NB4 (cell line): ENCODE measurements at regions not wholly inside any gene's neighbourhood (a gene's known extent, or its start where the extent isn't known, plus 50 kb on each side); places are given as distances from the start of the nearest gene placed in this dataset.

Experiments
- MYC ChIP-seq: IDR thresholded peaks from 2 replicates; pipeline ENCODE4 v1.6.1; 2011; ENCODE audit warnings: low read depth, low read length
- POLR2A ChIP-seq: IDR thresholded peaks from 2 replicates; pipeline ENCODE4 v1.6.1; 2011; ENCODE audit warnings: mild to moderate bottlenecking; ENCODE audit not compliant: insufficient read length; ENCODE audit errors: extremely low read depth
- TF ChIP-seq, protein P1 (sequence below): IDR thresholded peaks from one replicate; pipeline ENCODE4 v1.5.1; 2012; ENCODE audit warnings: low read depth, low read length

DNA sequence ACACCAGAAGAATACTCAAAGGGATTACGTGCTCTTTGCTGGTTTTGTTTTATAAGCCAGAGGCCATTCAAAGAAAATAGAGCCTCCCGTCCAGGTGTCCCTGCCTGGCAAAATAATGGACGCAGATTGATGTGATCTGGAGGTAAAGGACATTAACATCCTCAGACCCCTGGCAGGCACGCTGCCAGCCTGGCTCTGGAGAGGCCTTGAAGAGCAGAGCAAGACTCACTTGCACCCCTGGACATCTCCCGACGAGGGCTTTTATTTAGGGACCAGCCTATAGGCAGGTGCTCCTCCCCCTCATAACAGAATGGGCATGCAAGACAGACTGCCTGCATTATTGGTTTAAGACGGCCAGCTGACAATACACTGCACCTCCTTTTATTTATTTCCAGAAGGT, 291.3 kb downstream of the BCL11A start:
- TF ChIP-seq, protein P1, sequence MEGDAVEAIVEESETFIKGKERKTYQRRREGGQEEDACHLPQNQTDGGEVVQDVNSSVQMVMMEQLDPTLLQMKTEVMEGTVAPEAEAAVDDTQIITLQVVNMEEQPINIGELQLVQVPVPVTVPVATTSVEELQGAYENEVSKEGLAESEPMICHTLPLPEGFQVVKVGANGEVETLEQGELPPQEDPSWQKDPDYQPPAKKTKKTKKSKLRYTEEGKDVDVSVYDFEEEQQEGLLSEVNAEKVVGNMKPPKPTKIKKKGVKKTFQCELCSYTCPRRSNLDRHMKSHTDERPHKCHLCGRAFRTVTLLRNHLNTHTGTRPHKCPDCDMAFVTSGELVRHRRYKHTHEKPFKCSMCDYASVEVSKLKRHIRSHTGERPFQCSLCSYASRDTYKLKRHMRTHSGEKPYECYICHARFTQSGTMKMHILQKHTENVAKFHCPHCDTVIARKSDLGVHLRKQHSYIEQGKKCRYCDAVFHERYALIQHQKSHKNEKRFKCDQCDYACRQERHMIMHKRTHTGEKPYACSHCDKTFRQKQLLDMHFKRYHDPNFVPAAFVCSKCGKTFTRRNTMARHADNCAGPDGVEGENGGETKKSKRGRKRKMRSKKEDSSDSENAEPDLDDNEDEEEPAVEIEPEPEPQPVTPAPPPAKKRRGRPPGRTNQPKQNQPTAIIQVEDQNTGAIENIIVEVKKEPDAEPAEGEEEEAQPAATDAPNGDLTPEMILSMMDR: no peak
- no peak for TF ChIP-seq POLR2A
- no peak for TF ChIP-seq MYC
